IMR-90 (cell line): ENCODE measurements at regions not wholly inside any gene's neighbourhood (a gene's known extent, or its start where the extent isn't known, plus 50 kb on each side); places are given as distances from the start of the nearest gene placed in this dataset.

Source experiments
- ATAC-seq: fragments of 200-7000 bp; cut with Tn5 transposase; 2 replicates; pipeline ENCODE4 v1.9.1; 2020; ENCODE audit warnings: low read depth, mild to moderate bottlenecking, moderate library complexity
- BruUV-seq: library from RNA; stranded (reverse); fragments of 400-500 nt; replicated peaks from 2 replicates; lab custom pipeline; 2021; lab: Mats Ljungman, UMichigan
- CTCF ChIA-PET: fragments of 300-600 bp; formaldehyde crosslinking; extraction: SDS; loops from one replicate; lab custom pipeline; 2021; ENCODE audit warnings: antibody characterized with exemption; lab: Yijun Ruan, JAX
- POLR2A ChIA-PET: fragments of 300-600 bp; sonication (Branson Sonifier 250); formaldehyde crosslinking; loops from one replicate; lab custom pipeline; 2022; ENCODE audit warnings: antibody characterized with exemption; ENCODE audit not compliant: unreplicated experiment; lab: Charles Lee
- DNase-seq: peaks from one replicate; pipeline ENCODE4 v3.0.0; 2013
- H2AFZ ChIP-seq: replicated peaks from 2 replicates; pipeline ENCODE3; 2013; ENCODE audit warnings: low read length, mild to moderate bottlenecking; ENCODE audit not compliant: poor library complexity
- H2AK5ac ChIP-seq: 2 replicates; pipeline ENCODE4 v1.6.1; 2013; ENCODE audit warnings: low read depth, low read length, inconsistent platforms
- H2AK9ac ChIP-seq: replicated peaks from 2 replicates; pipeline ENCODE3; 2013; ENCODE audit warnings: mild to moderate bottlenecking, low read depth, low read length, moderate library complexity; ENCODE audit not compliant: poor library complexity
- H2BK120ac ChIP-seq: 2 replicates; pipeline ENCODE4 v1.6.1; 2013; ENCODE audit warnings: low read depth, low read length, inconsistent platforms
- H2BK15ac ChIP-seq: 3 replicates; pipeline ENCODE4 v1.6.1; 2013; ENCODE audit warnings: low read depth, low read length, inconsistent platforms
- H2BK20ac ChIP-seq: 2 replicates; pipeline ENCODE4 v1.6.1; 2013; ENCODE audit warnings: low read depth, mild to moderate bottlenecking, inconsistent platforms, low read length, moderate library complexity
- H2BK5ac ChIP-seq: 2 replicates; pipeline ENCODE4 v1.6.1; 2013; ENCODE audit warnings: mild to moderate bottlenecking, low read depth, low read length, inconsistent platforms; ENCODE audit not compliant: poor library complexity, severe bottlenecking
- H3K14ac ChIP-seq: replicated peaks from 2 replicates; pipeline ENCODE4 v1.6.1; 2013; ENCODE audit warnings: low read depth, low read length, inconsistent platforms
- H3K18ac ChIP-seq: 2 replicates; pipeline ENCODE4 v1.6.1; 2013; ENCODE audit warnings: low read depth, low read length, control low read depth
- H3K23ac ChIP-seq: 2 replicates; pipeline ENCODE4 v1.6.1; 2013; ENCODE audit warnings: low read depth, low read length, inconsistent platforms
- H3K27ac ChIP-seq: 2 replicates; pipeline ENCODE4 v1.5.1; 2013; ENCODE audit warnings: mild to moderate bottlenecking, control low read depth, low read length; ENCODE audit not compliant: insufficient read depth
- H3K27me3 ChIP-seq: 2 replicates; pipeline ENCODE4 v1.6.1; 2013; ENCODE audit warnings: low read length; ENCODE audit not compliant: control insufficient read depth, insufficient read depth
- H3K36me3 ChIP-seq: 2 replicates; pipeline ENCODE4 v1.6.1; 2013; ENCODE audit warnings: low read length, mixed read lengths; ENCODE audit not compliant: control insufficient read depth, insufficient read depth
- H3K4ac ChIP-seq: 2 replicates; pipeline ENCODE4 v1.6.1; 2013; ENCODE audit warnings: low read depth, low read length, inconsistent platforms
- H3K4me1 ChIP-seq: 2 replicates; pipeline ENCODE4 v1.6.1; 2013; ENCODE audit warnings: low read length, mixed read lengths; ENCODE audit not compliant: control insufficient read depth, insufficient read depth
- H3K4me2 ChIP-seq: 2 replicates; pipeline ENCODE4 v1.6.1; 2013; ENCODE audit warnings: low read depth, mild to moderate bottlenecking, control low read depth, low read length, moderate library complexity
- H3K4me3 ChIP-seq: 2 replicates; pipeline ENCODE4 v1.5.1; 2013; ENCODE audit warnings: low read depth, mild to moderate bottlenecking, control low read depth, low read length, moderate library complexity; ENCODE audit not compliant: insufficient read depth
- H3K56ac ChIP-seq: 2 replicates; pipeline ENCODE4 v1.6.1; 2013; ENCODE audit warnings: low read length, inconsistent platforms; ENCODE audit not compliant: insufficient read depth; ENCODE audit errors: extremely low read depth
- H3K79me1 ChIP-seq, 2 experiments: 2 replicates each; pipeline ENCODE4 v1.6.1; 2013; ENCODE audit warnings: low read length in 2 of 2, inconsistent platforms in 1 of 2, low read depth in 1 of 2
- H3K9ac ChIP-seq: 2 replicates; pipeline ENCODE4 v1.6.1; 2013; ENCODE audit warnings: low read depth, low read length, control low read depth
- H3K9me1 ChIP-seq: 2 replicates; pipeline ENCODE4 v1.6.1; 2013; ENCODE audit warnings: low read length, inconsistent platforms; ENCODE audit not compliant: insufficient read depth
- H3K9me3 ChIP-seq: 2 replicates; pipeline ENCODE4 v1.6.1; 2013; ENCODE audit warnings: low read length; ENCODE audit not compliant: control insufficient read depth, insufficient read depth
- H4K20me1 ChIP-seq: 2 replicates; pipeline ENCODE4 v1.6.1; 2013; ENCODE audit warnings: low read length, inconsistent platforms; ENCODE audit not compliant: insufficient read depth
- H4K5ac ChIP-seq: 2 replicates; pipeline ENCODE4 v1.6.1; 2013; ENCODE audit warnings: mild to moderate bottlenecking, low read depth, low read length, control low read depth
- H4K8ac ChIP-seq, 2 experiments: 2 replicates each; pipeline ENCODE4 v1.6.1; 2013; ENCODE audit warnings: low read depth in 2 of 2, low read length in 2 of 2, control low read depth in 1 of 2, inconsistent platforms in 1 of 2
- H4K91ac ChIP-seq: 2 replicates; pipeline ENCODE4 v1.6.1; 2013; ENCODE audit warnings: low read depth, low read length, inconsistent platforms; ENCODE audit not compliant: insufficient read depth
- BHLHE40 ChIP-seq: fragments of 150-350 bp; IDR thresholded peaks from 2 replicates; pipeline ENCODE4 v1.6.1; 2016; ENCODE audit warnings: mild to moderate bottlenecking, low read depth, low read length
- CEBPB ChIP-seq: IDR thresholded peaks from 2 replicates; pipeline ENCODE4 v1.6.1; 2012; ENCODE audit warnings: low read depth, low read length, improper control_type of control experiment
- CHD1 ChIP-seq: IDR thresholded peaks from 2 replicates; pipeline ENCODE4 v1.6.1; 2012; ENCODE audit warnings: low read depth, low read length, improper control_type of control experiment
- CTCF ChIP-seq: conservative IDR thresholded peaks from 2 replicates; pipeline ENCODE4 v1.5.1; 2012; ENCODE audit warnings: mild to moderate bottlenecking, low read depth, low read length, improper control_type of control experiment
- ELK1 ChIP-seq: fragments of 150-350 bp; IDR thresholded peaks from 2 replicates; pipeline ENCODE4 v1.6.1; 2016; ENCODE audit warnings: low read depth, mild to moderate bottlenecking, low read length, moderate library complexity, borderline replicate concordance
- FOS ChIP-seq: fragments of 150-350 bp; IDR thresholded peaks from 2 replicates; pipeline ENCODE4 v1.6.1; 2016; ENCODE audit warnings: low read depth, low read length
- MAFK ChIP-seq: IDR thresholded peaks from 2 replicates; pipeline ENCODE4 v1.6.1; 2012; ENCODE audit warnings: low read depth, low read length, improper control_type of control experiment
- MAZ ChIP-seq: IDR thresholded peaks from 2 replicates; pipeline ENCODE4 v1.6.1; 2012; ENCODE audit warnings: low read depth, mild to moderate bottlenecking, low read length, improper control_type of control experiment, moderate library complexity, borderline replicate concordance
- MXI1 ChIP-seq: IDR thresholded peaks from 2 replicates; pipeline ENCODE4 v1.6.1; 2012; ENCODE audit warnings: low read depth, mild to moderate bottlenecking, low read length, moderate library complexity, borderline replicate concordance
- NFE2L2 ChIP-seq: fragments of 150-350 bp; IDR thresholded peaks from 2 replicates; pipeline ENCODE4 v1.6.1; 2016; ENCODE audit warnings: low read depth, mild to moderate bottlenecking, low read length
- RAD21 ChIP-seq: IDR thresholded peaks from 2 replicates; pipeline ENCODE4 v1.6.1; 2012; ENCODE audit warnings: low read length, improper control_type of control experiment
- RCOR1 ChIP-seq: IDR thresholded peaks from 2 replicates; pipeline ENCODE4 v1.6.1; 2012; ENCODE audit warnings: mild to moderate bottlenecking, low read length, improper control_type of control experiment; ENCODE audit not compliant: insufficient replicate concordance
- RFX5 ChIP-seq: IDR thresholded peaks from 2 replicates; pipeline ENCODE4 v1.8.0; 2012; ENCODE audit warnings: low read depth, mild to moderate bottlenecking, low read length, moderate library complexity
- SMC3 ChIP-seq: fragments of 150-350 bp; IDR thresholded peaks from 2 replicates; pipeline ENCODE4 v1.6.1; 2016; ENCODE audit warnings: low read depth, mild to moderate bottlenecking, antibody characterized with exemption, low read length, moderate library complexity
- USF2 ChIP-seq: fragments of 150-350 bp; IDR thresholded peaks from 2 replicates; pipeline ENCODE4 v1.6.1; 2017; ENCODE audit warnings: mild to moderate bottlenecking, antibody characterized with exemption, low read length, low read depth
- WGBS, 2 experiments: methylation state at CpG; one replicate each; pipeline versions ENCODE4 v1.1.5 to v1.1.7; 2013; ENCODE audit warnings: missing lambda C conversion rate in 2 of 2; ENCODE audit not compliant: insufficient read length in 1 of 2; ENCODE audit errors: extremely low coverage in 2 of 2; 5-methylcytosine and 5-hydroxymethylcytosine counted together
- dilution Hi-C: fragments of 300-500 bp; cut with HindIII; formaldehyde crosslinking; loops from one replicate; pipeline ENCODE4 v1.14.3; 2018; ENCODE audit warnings: low sequenced_read_pairs; ENCODE audit not compliant: unreplicated experiment
- in situ Hi-C: fragments of 300-500 bp; cut with MboI; formaldehyde crosslinking; loops from 3 replicates; pipeline ENCODE4 v1.14.3; 2019; ENCODE audit warnings: low sequenced_read_pairs, inconsistent platforms, mixed read lengths
- intact Hi-C: fragments of 100-400 bp; cut with micrococcal nuclease; formaldehyde crosslinking; loops from 2 replicates; pipeline ENCODE4 v1.10.0; 2022

GRCh38 chr10:123507298-123507697, 158.9 kb upstream of the GPR26 start:
- TF ChIP-seq CTCF (no peak), NFE2L2 (no peak), CEBPB (no peak), RCOR1 (no peak), BHLHE40 (no peak), SMC3 (no peak), RAD21 (no peak), CHD1 (no peak), ELK1 (no peak), USF2 (no peak), MAZ (no peak), RFX5 (no peak), MXI1 (no peak), FOS (no peak), MAFK (no peak)
- Histone ChIP-seq H4K8ac (no peak overlapping the region), H3K27me3 (no peaks in the 10 kb centered on the region), H3K23ac (no peak overlapping the region), H4K20me1 (no peaks in the 10 kb centered on the region), H3K18ac (no peak overlapping the region), H4K5ac (no peak overlapping the region), H3K4ac (no peak overlapping the region), H2AK5ac (no peak overlapping the region), H3K27ac (no peak overlapping the region), H3K56ac (no peak overlapping the region), H3K9ac (no peak overlapping the region), H3K9me3 (peaks cover 32% of the 10 kb centered on the region), H3K9me1 (no peaks in the 10 kb centered on the region), H3K4me2 (no peak overlapping the region), H3K4me1 (no peaks in the 10 kb centered on the region), H4K91ac (no peak overlapping the region), H2BK5ac (no peak overlapping the region), H3K79me1 (no peaks in the 10 kb centered on the region), H2BK120ac (no peak overlapping the region), H2BK20ac (no peak overlapping the region), H3K14ac (no peak overlapping the region), H2AFZ (no peak overlapping the region), H3K4me3 (no peak overlapping the region), H3K36me3 (no peaks in the 10 kb centered on the region), H2AK9ac (no peak overlapping the region), H2BK15ac (no peak overlapping the region)
- WGBS, 2 experiments = no CpG with 5 or more reads among the region's 1 CpG
- DNase-seq = no peak
- intact Hi-C loops (no loop called here), in situ Hi-C loops (no loop called here), dilution Hi-C loops (no loop called here)
- no TSS peak for BruUV-seq
- ChIA-PET CTCF (no interaction called here), POLR2A (no interaction called here)
- ATAC-seq = no peak
